ENCODE measurements at regions not wholly inside any gene's neighbourhood (a gene's known extent, or its start where the extent isn't known, plus 50 kb on each side); places are given as distances from the start of the nearest gene placed in this dataset.

DNA sequence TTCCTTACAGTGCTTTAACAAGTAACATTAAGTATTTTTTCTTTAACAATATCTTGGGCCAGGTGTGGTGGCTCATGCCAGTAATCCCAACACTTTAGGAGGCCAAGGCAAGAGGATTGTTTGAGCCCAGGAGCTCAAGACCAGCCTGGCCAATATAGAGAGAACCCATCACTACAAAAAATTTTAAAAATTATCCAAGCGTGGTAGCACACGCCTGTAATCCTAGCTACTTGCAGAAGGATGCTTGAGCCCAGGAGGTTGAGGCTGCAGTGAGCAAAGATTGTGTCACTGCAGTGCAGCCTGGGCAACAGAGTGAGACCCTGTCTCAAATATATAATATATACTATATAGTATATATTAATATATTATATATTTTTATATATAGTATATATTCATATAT lies 162.2 kb downstream of the ZNF674 start:
- Mint-ChIP-seq H3K27me3 (peaks cover 14 to 18% of the 10 kb centered on the region in 2 donors), H3K27ac (no peak overlapping the region), H3K4me3 (no peak overlapping the region), H3K36me3 (no peaks in the 10 kb centered on the region), H3K4me1 (ENCODE audit: low read depth in 2 of 2) (peaks cover 0 to 4% of the 10 kb centered on the region in 2 donors), H3K9me3 (no peaks in the 10 kb centered on the region)
- no peak for DNase-seq (ENCODE audit: low spot score)
- no peak for ATAC-seq

DNA sequence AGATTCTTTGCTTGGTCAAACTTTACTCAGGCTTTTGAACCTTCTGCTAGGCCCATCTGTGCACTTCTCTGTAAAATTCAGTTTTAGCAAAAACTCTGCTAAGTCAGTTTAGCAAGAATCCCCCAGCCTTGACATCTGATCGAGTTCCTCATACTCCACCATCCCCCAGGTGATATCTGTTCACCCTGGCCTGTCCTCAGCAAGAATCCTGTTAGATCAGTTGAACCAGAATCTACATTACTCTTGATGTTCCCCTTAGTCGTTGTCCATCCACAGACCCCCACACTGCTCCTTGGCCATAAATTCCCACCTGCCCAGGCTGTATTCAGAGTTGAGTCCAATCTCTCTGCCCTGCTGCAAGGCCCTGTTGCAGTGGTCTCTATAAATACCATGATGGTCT lies 162.6 kb downstream of the ZNF674 start:
- H3K9me3 Mint-ChIP-seq, result no peaks in the 10 kb centered on the region
- H3K27ac Mint-ChIP-seq, result no peak overlapping the region
- peaks cover 11 to 17% of the 10 kb centered on the region in 2 donors for H3K27me3 Mint-ChIP-seq
- no peak for ATAC-seq
- no peaks in the 10 kb centered on the region for H3K36me3 Mint-ChIP-seq
- no peak overlapping the region for H3K4me3 Mint-ChIP-seq
- H3K4me1 Mint-ChIP-seq (ENCODE audit: low read depth in 2 of 2), result peaks cover 0 to 4% of the 10 kb centered on the region in 2 donors
- no peak for DNase-seq (ENCODE audit: low spot score)

DNA sequence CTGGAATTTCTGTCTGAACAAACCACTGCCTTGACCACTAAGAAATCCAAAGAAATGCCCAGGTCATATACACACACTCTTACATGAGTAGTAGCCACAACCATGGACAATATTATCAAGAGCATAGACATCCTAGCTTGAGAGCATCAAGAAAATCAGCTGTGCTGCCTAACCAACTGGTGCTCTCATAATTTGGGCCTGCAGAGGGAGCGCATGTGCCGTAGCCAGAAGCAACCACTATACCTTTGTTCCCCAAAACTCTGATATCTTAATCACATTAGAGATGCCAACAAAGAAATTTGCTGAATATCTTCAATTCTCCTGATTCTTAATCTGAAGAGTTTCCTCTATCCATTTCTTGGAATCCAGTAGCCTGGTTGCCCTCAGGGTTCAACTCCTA lies 163.6 kb downstream of the ZNF674 start:
- Mint-ChIP-seq H3K4me1 (ENCODE audit: low read depth in 2 of 2) (peaks cover 0 to 4% of the 10 kb centered on the region in 2 donors), H3K27me3 (peaks cover 11 to 17% of the 10 kb centered on the region in 2 donors), H3K27ac (no peak overlapping the region), H3K36me3 (no peaks in the 10 kb centered on the region), H3K4me3 (no peak overlapping the region), H3K9me3 (no peaks in the 10 kb centered on the region)
- DNase-seq (ENCODE audit: low spot score) (no peak), ATAC-seq (no peak)

DNA sequence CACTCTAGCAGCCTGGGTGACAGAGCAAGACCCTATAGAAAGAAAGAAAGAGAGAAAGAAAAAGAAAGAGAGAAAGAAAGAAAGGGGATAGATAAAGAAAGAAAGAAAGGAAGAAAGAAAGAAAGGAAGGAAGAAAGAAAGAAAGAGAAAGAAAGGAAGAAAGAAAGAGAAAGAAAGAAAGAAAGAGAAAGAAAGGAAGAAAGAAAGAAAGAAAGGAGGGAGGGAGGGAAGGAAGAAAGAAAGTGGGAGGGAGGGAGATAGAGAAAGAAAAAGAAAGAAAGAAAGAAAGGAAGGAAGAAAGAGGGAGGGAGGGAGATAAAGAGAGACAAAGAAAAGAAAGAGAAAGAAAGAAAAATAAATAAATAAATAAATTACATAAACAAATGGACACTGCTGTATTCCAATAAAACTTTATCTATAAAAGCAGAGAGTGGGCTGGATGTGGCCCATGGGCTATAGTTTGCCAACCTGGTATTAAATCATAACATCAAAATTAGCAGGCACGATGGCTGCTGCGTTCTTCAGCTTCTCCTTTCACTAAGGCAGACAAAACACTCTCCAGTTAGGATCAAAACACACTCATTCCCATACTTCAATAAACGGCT lies 165.0 kb downstream of the ZNF674 start:
- ATAC-seq, result no peak

DNA sequence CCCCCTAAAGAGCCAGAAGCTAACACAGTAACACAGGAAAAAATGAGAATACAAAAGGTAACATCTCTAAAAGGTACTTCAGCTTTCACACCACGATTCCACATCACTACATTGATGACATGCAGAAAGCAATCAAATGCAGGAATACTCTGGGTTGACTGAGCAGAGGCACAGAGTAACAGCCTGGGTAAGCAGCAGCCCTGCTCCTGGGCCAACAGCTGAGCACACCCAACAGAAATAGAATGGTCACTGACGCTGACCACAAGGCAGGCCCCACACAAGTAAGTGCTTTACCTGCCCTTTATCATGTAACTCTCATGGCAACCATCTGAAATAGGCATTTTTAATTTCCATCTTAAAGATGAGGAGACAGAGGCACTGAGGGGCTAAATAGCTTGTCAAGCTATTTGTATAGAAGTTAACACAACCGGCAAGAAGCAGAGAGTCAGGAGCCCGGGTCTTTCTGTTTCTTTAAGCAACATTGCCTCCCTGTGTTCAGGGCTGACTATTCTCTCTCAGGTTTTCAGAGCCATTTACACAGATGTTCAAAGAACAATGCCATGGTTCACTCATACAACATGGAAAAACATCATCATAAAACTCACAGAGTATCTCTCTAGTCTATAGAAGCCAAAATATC lies 168.9 kb downstream of the ZNF674 start:
- Mint-ChIP-seq H3K27ac (no peak overlapping the region), H3K4me3 (no peak overlapping the region), H3K9me3 (no peaks in the 10 kb centered on the region), H3K27me3 (peaks cover 11 to 16% of the 10 kb centered on the region in 2 donors), H3K36me3 (no peaks in the 10 kb centered on the region), H3K4me1 (ENCODE audit: low read depth in 2 of 2) (peaks cover 0 to 4% of the 10 kb centered on the region in 2 donors)
- DNase-seq (ENCODE audit: low spot score), result no peak
- ATAC-seq, result no peak

More for the DNA sequence above, 165.0 kb downstream of the ZNF674 start:
- Mint-ChIP-seq H3K4me3 (peak overlapping the region; percentile 8), H3K36me3 (no peaks in the 10 kb centered on the region), H3K27ac (no peak overlapping the region), H3K27me3 (peaks cover 11 to 15% of the 10 kb centered on the region in 2 donors), H3K4me1 (ENCODE audit: low read depth in 2 of 2) (peaks cover 0 to 4% of the 10 kb centered on the region in 2 donors), H3K9me3 (no peaks in the 10 kb centered on the region)
- DNase-seq (ENCODE audit: low spot score), result no peak

DNA sequence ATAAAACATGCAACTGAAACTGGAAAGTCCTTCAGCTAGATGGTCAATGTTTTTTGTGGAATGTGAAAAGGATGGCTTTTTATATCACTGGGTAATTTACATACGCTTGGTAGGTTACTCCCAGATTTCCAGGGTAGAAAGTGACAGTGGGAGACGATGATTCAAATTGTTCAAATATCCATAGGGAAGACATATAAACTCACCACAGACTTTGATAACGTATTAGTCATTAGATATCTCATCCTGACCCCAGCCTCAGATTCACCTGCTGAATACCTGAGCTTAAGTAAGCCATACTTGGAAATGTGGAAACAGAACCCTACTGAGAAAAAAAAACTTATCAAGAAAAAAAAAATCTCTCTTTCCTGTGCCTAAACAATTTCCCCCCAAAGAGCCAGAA lies 169.4 kb downstream of the ZNF674 start:
- Mint-ChIP-seq H3K4me1 (ENCODE audit: low read depth in 2 of 2) (peaks cover 0 to 4% of the 10 kb centered on the region in 2 donors), H3K4me3 (no peak overlapping the region), H3K9me3 (no peaks in the 10 kb centered on the region), H3K27ac (no peak overlapping the region), H3K36me3 (no peaks in the 10 kb centered on the region), H3K27me3 (peaks cover 11 to 14% of the 10 kb centered on the region in 2 donors)
- DNase-seq (ENCODE audit: low spot score) (no peak), ATAC-seq (no peak)

DNA sequence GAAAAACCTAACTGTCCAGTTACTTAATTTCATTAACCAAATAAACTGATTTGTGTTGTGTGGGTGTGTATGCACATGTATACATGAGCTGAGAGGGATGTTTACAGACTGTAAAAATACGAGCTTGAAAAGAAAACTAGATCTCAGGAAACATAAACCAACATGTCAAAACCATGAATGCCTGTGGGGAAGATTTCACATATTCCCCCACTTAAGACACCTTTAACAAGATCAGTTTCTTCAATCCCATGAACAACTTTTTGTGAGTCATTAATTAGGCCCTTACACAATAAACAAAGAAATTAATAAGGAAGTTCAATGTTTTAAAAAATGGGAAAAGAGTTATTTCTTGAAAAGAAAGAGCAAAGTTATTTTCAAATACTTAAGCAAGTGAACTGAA lies 170.8 kb downstream of the ZNF674 start:
- H3K27ac Mint-ChIP-seq, result peak overlapping the region in 1 of 2 donors; percentile 14
- H3K27me3 Mint-ChIP-seq, result peaks cover 7 to 11% of the 10 kb centered on the region in 2 donors
- H3K4me3 Mint-ChIP-seq, result no peak overlapping the region
- ATAC-seq (no peak), DNase-seq (ENCODE audit: low spot score) (no peak)
- no peaks in the 10 kb centered on the region for H3K4me1 Mint-ChIP-seq (ENCODE audit: low read depth in 2 of 2)
- no peaks in the 10 kb centered on the region for H3K9me3 Mint-ChIP-seq
- no peaks in the 10 kb centered on the region for H3K36me3 Mint-ChIP-seq

DNA sequence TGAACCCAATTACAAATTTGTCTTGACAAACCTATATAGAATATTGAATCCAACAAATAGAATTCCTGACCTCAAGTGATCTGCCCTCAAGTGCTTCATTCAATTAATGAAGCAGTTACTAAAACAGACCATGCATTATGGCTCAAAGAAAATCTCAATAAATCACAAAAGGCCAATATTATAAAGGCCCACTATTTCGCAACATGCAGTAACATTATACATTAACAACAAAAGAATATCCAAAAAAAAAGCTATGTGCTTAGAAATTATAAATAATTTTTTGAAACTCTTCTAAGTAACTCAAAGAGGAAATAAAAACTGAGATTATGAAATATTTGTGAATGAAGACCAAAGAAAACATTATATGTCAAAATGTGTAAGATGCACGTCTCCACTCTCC lies 177.7 kb downstream of the ZNF674 start:
- ATAC-seq (no peak), DNase-seq (ENCODE audit: low spot score) (no peak)
- Mint-ChIP-seq H3K9me3 (no peaks in the 10 kb centered on the region), H3K4me1 (ENCODE audit: low read depth in 2 of 2) (no peaks in the 10 kb centered on the region), H3K27ac (no peak overlapping the region), H3K36me3 (no peaks in the 10 kb centered on the region), H3K4me3 (no peak overlapping the region), H3K27me3 (peaks cover 0 to 6% of the 10 kb centered on the region in 2 donors)

DNA sequence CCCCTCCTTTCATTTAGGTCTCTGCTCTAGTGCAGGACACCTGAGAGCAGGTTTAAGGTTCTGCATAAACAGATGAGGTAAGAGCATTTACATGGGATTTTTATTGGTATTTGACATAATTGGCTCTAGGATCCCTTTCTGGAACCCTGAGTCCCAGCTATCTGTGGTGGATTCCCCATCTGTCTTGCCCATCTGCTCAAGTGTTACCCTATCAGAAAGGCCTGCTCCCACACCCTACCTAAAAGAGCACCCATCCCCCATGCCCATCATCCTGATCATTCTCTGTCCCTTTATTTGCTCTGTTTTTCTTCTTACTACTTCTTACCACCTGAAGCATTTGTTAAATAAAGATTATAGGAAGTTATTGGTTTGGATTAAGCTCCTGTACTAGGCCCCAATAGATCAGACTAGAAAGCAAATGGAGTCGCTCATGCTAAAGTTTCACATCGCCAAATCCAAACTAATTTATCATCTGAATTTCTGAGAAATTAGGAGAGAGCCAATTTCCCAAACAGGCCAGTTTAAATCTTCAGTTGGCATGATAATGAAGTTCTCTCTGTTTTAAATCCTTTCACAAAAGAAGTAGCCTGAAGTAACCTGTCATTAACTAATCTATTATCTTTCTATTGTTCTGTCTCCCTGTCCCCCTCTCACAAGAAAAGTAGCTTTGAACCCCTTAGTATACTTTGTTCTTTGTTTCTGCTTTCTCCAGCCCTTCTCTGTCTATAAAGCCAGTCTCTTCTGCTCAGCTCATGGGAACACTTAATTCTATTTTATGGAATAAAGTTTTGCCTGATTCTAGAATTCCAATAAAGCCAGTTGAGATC lies 178.6 kb downstream of the ZNF674 start:
- H3K9me3 Mint-ChIP-seq, result no peaks in the 10 kb centered on the region
- DNase-seq (ENCODE audit: low spot score) (no peak), ATAC-seq (no peak)
- H3K27me3 Mint-ChIP-seq, result peaks cover 0 to 6% of the 10 kb centered on the region in 2 donors
- no peak overlapping the region for H3K27ac Mint-ChIP-seq
- no peaks in the 10 kb centered on the region for H3K4me1 Mint-ChIP-seq (ENCODE audit: low read depth in 2 of 2)
- no peaks in the 10 kb centered on the region for H3K36me3 Mint-ChIP-seq
- no peak overlapping the region for H3K4me3 Mint-ChIP-seq

DNA sequence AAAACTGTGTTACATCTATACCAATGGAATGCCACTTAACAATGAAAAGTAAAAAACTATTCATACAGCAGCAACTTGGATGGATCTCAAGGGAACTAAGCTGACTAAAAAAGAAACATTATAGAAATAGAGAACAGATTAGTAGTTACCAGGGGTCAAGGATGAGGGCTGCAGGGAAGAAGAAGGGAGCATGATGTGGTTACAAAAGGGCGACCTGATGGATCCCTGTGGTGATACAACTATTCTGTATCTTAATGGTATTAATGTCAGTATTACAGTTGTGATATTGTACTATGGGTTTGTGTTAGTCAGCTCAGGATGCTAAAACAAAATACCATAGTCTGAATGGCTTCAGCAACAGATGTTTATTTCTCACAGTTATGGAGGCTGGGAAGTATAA lies 190.7 kb downstream of the ZNF674 start:
- no peaks in the 10 kb centered on the region for H3K9me3 Mint-ChIP-seq
- no peaks in the 10 kb centered on the region for H3K4me1 Mint-ChIP-seq (ENCODE audit: low read depth in 2 of 2)
- no peak overlapping the region for H3K4me3 Mint-ChIP-seq
- ATAC-seq (no peak), DNase-seq (ENCODE audit: low spot score) (no peak)
- no peak overlapping the region for H3K27ac Mint-ChIP-seq
- H3K36me3 Mint-ChIP-seq, result no peaks in the 10 kb centered on the region
- H3K27me3 Mint-ChIP-seq, result peaks cover 7 to 12% of the 10 kb centered on the region in 2 donors

DNA sequence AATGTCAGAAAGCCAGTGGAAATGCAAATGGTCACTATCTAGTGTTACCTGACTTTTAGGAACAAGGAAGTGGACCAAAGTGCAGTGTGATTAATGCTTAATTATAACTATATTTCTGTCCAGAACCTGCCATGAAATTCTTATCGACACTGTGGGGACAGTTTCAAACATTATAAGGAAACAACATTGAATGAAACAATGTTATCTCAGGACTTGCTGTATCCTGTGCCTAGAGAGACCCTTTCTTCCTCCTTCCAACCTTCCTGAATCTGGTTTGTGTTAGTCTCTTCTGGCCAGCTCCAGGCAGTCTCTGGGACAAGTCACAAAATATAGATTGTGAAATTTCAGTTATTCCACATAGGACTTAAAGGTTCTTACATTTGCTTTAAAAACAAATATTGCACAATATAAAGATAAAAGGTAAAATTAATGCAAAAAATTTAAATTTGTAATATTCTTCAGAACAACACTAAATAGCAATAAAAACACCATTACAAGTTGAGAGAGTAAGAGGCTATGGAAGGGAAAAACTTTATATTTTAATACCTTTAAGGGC lies 203.4 kb downstream of the ZNF674 start:
- no peak for DNase-seq (ENCODE audit: low spot score)
- H3K4me3 Mint-ChIP-seq, result no peak overlapping the region

DNA sequence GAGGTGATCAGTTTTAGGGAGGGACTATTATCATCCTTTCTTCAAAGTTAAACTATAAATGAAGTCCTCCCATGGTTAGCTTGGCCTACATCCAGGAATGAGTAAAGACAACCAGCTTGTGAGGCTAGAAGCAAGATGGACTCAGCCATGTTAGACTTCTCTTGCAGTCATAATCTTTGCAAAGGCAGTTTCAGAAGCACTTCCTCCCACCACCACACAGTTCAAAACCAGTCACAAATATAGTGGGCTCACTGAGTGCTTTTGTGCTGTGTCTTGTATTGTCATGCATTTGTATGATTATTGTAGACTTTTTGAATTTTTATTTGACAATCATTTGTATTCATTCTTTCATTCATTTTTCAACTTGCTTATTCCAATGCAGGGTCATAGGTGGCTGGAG lies 204.5 kb downstream of the ZNF674 start:
- Mint-ChIP-seq H3K4me3 (no peak overlapping the region), H3K36me3 (no peaks in the 10 kb centered on the region), H3K9me3 (no peaks in the 10 kb centered on the region), H3K27ac (no peak overlapping the region), H3K27me3 (peaks cover 6 to 30% of the 10 kb centered on the region in 2 donors), H3K4me1 (ENCODE audit: low read depth in 2 of 2) (no peaks in the 10 kb centered on the region)
- DNase-seq (ENCODE audit: low spot score) (no peak), ATAC-seq (no peak)

More for the DNA sequence above, 203.4 kb downstream of the ZNF674 start:
- Mint-ChIP-seq H3K9me3 (no peaks in the 10 kb centered on the region), H3K27me3 (peaks cover 10 to 30% of the 10 kb centered on the region in 2 donors), H3K27ac (no peak overlapping the region), H3K4me1 (ENCODE audit: low read depth in 2 of 2) (no peaks in the 10 kb centered on the region), H3K36me3 (no peaks in the 10 kb centered on the region)
- no peak for ATAC-seq

DNA sequence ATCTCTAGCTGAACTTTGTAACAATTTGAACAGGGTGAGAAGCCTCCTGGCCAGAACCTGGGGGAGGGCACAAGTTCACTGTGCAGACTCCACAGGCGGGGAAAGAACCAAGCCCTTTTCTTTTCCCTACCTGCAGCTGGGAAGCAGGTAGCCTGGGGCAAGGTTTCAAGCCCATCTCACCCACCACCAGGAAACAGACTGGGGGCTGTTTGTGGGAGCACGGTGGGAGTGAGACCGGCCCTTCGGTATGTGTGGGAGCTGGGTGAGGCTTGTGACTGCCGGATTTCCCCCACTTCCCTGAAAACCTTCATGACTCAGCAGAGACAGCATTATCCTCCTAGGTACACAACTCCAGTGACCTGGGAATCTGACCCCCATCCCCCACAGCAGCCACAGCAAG lies 211.7 kb downstream of the ZNF674 start:
- ATAC-seq, result no peak
- peaks cover 4% of the 10 kb centered on the region for H3K36me3 Mint-ChIP-seq
- peaks cover 3% of the 10 kb centered on the region for H3K9me3 Mint-ChIP-seq
- no peak overlapping the region for H3K4me3 Mint-ChIP-seq
- no peak overlapping the region for H3K27ac Mint-ChIP-seq
- no peaks in the 10 kb centered on the region for H3K4me1 Mint-ChIP-seq (ENCODE audit: low read depth in 2 of 2)
- H3K27me3 Mint-ChIP-seq, result peaks cover 12 to 17% of the 10 kb centered on the region in 2 donors
- DNase-seq (ENCODE audit: low spot score), result no peak

DNA sequence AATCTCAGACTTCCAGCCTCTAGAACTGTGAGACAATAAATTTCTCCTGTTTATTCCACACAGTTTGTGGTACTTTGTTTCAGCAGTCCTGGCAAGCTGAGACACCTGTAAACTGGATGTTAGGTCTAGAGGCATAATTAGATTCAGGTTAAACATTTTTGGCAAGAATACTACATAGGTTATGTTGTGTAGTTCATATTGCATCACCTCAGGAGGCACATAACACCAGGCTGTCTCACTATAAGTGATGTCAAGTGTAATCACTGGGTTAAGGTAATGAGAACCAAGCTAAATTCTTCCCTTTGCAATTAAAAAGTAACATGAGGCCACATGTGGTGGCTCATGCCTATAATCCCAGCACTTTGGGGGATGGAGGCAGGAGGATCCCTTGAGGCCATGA lies 214.2 kb downstream of the ZNF674 start:
- Mint-ChIP-seq H3K4me3 (no peak overlapping the region), H3K4me1 (ENCODE audit: low read depth in 2 of 2) (no peaks in the 10 kb centered on the region), H3K27ac (no peak overlapping the region), H3K27me3 (peaks cover 9 to 20% of the 10 kb centered on the region in 2 donors), H3K36me3 (peaks cover 4% of the 10 kb centered on the region), H3K9me3 (peaks cover 3% of the 10 kb centered on the region)
- ATAC-seq (no peak), DNase-seq (ENCODE audit: low spot score) (no peak)

Data from natural killer cell treated with Interleukin-12 subunit alpha and Interleukin-12 subunit beta and Interleukin-15 and Interleukin-18, amount 100 ng/mL, for 72 hours (primary cell).